Endothelial cell (in vitro differentiated cells): ENCODE measurements at regions not wholly inside any gene's neighbourhood (a gene's known extent, or its start where the extent isn't known, plus 50 kb on each side); places are given as distances from the start of the nearest gene placed in this dataset.

Source experiments
- DNase-seq: peaks from one replicate; pipeline ENCODE4 v3.0.0; 2021; ENCODE audit warnings: low spot score
- H3K27ac Mint-ChIP-seq: one replicate; pipeline ENCODE4 v1.8.0; 2021; ENCODE audit warnings: mixed read lengths, inconsistent platforms; ENCODE audit not compliant: unreplicated experiment
- H3K27me3 Mint-ChIP-seq: one replicate; pipeline ENCODE4 v1.8.0; 2021; ENCODE audit warnings: mild to moderate bottlenecking, moderate library complexity, mixed read lengths, inconsistent platforms; ENCODE audit not compliant: unreplicated experiment
- H3K36me3 Mint-ChIP-seq: one replicate; pipeline ENCODE4 v1.8.0; 2021; ENCODE audit warnings: mild to moderate bottlenecking, low read depth, mixed read lengths, inconsistent platforms; ENCODE audit not compliant: unreplicated experiment
- H3K4me1 Mint-ChIP-seq: one replicate; pipeline ENCODE4 v1.8.0; 2021; ENCODE audit warnings: mild to moderate bottlenecking, mixed read lengths, inconsistent platforms; ENCODE audit not compliant: unreplicated experiment
- H3K4me3 Mint-ChIP-seq: one replicate; pipeline ENCODE4 v1.8.0; 2021; ENCODE audit warnings: mild to moderate bottlenecking, mixed read lengths, inconsistent platforms; ENCODE audit not compliant: unreplicated experiment
- H3K9me3 Mint-ChIP-seq: one replicate; pipeline ENCODE4 v1.8.0; 2021; ENCODE audit warnings: mixed read lengths, inconsistent platforms; ENCODE audit not compliant: unreplicated experiment
- CTCF ChIP-seq: fragments of 200-600 bp; sonication (generic); IDR thresholded peaks from one replicate; pipeline ENCODE4 v1.5.0; 2021; ENCODE audit warnings: antibody characterized with exemption; ENCODE audit not compliant: unreplicated experiment

- Mint-ChIP-seq H3K4me3 (no peak overlapping the region), H3K9me3 (no peaks in the 10 kb centered on the region), H3K4me1 (peaks cover 3% of the 10 kb centered on the region), H3K27me3 (peaks cover 2% of the 10 kb centered on the region), H3K36me3 (no peaks in the 10 kb centered on the region), H3K27ac (no peak overlapping the region)
- no peak for DNase-seq
- TF ChIP-seq CTCF, result no peak
Observed at GRCh38 chrY:14256817-14257168, 200.8 kb downstream of the VCY1B start.

GRCh38 chrY:14277029-14277428 is 221.0 kb downstream of the VCY1B start:
- no peak for DNase-seq
- no peaks in the 10 kb centered on the region for H3K36me3 Mint-ChIP-seq
- H3K27ac Mint-ChIP-seq, result no peak overlapping the region
- no peak overlapping the region for H3K4me3 Mint-ChIP-seq
- no peak for TF ChIP-seq CTCF
- no peaks in the 10 kb centered on the region for H3K27me3 Mint-ChIP-seq
- H3K9me3 Mint-ChIP-seq, result no peaks in the 10 kb centered on the region
- no peaks in the 10 kb centered on the region for H3K4me1 Mint-ChIP-seq

GRCh38 chrY:14290656-14291375 is 233.5 kb upstream of the NLGN4Y start:
- H3K27me3 Mint-ChIP-seq, result no peaks in the 10 kb centered on the region
- no peaks in the 10 kb centered on the region for H3K4me1 Mint-ChIP-seq
- no peaks in the 10 kb centered on the region for H3K36me3 Mint-ChIP-seq
- no peak for DNase-seq
- no peak for TF ChIP-seq CTCF
- H3K4me3 Mint-ChIP-seq, result no peak overlapping the region
- no peak overlapping the region for H3K27ac Mint-ChIP-seq
- H3K9me3 Mint-ChIP-seq, result no peaks in the 10 kb centered on the region

GRCh38 chrY:14292382-14292781 is 231.9 kb upstream of the NLGN4Y start:
- no peaks in the 10 kb centered on the region for H3K9me3 Mint-ChIP-seq
- no peaks in the 10 kb centered on the region for H3K36me3 Mint-ChIP-seq
- no peak overlapping the region for H3K4me3 Mint-ChIP-seq
- no peak overlapping the region for H3K27ac Mint-ChIP-seq
- TF ChIP-seq CTCF, result no peak
- H3K4me1 Mint-ChIP-seq, result no peaks in the 10 kb centered on the region
- DNase-seq, result no peak
- H3K27me3 Mint-ChIP-seq, result no peaks in the 10 kb centered on the region

GRCh38 chrY:14300775-14301174 is 223.6 kb upstream of the NLGN4Y start:
- Mint-ChIP-seq H3K27me3 (no peaks in the 10 kb centered on the region), H3K36me3 (no peaks in the 10 kb centered on the region), H3K27ac (no peak overlapping the region), H3K9me3 (no peaks in the 10 kb centered on the region), H3K4me3 (no peak overlapping the region), H3K4me1 (no peaks in the 10 kb centered on the region)
- no peak for TF ChIP-seq CTCF
- DNase-seq, result no peak
